Mucosa of gallbladder (tissue), 1 donor: ENCODE measurements at regions not wholly inside any gene's neighbourhood (a gene's known extent, or its start where the extent isn't known, plus 50 kb on each side); places are given as distances from the start of the nearest gene placed in this dataset.

Source experiments
- DNase-seq: peaks from one replicate; pipeline ENCODE4 v3.0.0-alpha.2; 2020; ENCODE audit warnings: low spot score
- donor health status: DM: no; HTN: no; CAD: no.

DNA sequence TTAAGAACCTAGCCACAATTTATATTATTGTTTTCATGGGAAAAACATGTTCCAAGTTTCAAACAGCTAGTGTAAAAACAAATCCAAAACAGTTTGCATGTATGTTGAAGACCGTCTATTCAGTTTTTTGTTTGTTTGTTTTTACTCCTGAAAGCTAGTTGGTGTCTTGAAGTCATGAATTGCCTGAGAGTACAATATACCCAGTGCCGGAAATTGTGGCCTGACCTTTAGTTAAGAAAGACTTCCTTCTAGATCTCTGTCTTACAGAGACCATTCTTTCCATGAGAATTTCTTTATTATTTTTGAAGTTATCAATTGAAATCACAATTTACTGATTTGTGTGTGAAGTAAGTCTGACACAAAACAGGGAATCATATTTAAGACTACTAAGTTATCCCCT lies 474.8 kb downstream of the KCNJ2 start:
- no peak for DNase-seq

DNA sequence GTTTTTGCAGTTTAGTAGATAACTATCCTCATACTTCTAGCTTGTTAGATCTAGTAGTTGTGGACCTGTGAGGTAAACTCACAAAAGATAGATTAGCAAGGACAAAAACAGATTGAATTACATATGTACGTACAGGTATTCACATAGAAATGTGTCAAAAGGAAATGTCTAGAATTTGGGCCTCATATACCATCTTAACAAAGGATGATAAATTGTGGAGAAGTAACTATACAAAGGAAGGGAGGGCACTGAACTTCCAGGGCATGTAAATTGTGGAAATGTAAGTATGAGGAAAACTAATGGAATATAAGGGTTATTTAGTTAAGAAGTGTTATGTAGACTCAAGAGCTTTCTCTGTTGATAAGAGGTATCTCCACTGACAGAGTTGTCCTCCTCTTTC lies 477.3 kb downstream of the KCNJ2 start:
- DNase-seq, result no peak

DNA sequence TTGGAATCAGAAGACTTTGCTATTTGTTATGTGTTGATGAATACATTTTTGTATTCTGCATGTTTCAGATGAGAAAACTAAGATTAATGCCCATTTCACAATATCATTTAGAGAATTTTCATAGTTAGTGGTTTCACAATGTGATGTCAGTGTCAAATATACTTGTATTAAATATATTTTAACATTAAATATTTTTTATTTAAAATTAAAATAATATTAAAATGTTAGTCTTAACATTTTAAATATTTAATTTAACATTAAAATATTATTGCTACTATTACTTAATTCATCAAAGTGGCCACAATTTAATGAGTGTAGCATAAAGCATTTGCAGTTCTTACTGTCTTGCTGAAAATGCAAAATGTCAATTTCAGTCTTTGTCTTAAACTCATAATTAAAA lies 478.8 kb downstream of the KCNJ2 start:
- no peak for DNase-seq

DNA sequence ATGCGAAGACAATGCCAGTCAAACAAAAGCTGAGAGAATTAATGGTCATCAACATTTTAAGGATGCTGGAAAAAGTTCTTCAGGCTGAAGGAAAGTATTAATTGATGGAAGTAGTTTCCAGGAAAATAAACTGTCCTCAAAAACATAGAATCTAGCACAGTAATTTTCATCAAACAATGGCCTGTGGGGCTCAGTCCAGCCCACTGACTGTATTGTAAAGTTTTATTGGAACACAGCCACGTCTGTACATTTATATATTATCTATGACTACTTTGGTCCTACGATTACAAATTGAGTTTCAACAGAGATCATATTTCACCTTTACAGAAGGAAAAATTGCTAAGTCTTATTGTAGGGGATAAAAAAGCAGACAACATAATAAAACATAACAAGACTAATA lies 484.5 kb downstream of the KCNJ2 start:
- DNase-seq, result no peak

DNA sequence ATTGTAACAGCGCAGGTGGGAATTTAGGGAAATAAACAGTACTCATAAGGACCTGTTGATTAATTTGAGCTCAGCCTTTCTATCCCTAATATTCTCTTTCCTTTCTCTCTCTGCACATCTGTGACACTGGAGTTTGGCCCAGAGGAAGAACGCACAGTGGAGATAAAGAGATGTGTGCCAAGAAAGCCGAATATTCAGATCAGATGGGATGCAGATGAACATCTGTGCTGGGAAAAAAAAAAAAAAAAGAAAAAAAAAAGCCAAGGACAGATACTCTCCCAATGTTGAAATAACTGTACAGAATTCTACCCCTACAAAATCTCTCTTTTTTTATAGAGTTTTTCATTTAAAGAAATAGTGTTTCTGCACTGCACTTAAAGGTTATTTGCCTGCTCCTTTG lies 485.4 kb downstream of the KCNJ2 start:
- DNase-seq, result no peak

DNA sequence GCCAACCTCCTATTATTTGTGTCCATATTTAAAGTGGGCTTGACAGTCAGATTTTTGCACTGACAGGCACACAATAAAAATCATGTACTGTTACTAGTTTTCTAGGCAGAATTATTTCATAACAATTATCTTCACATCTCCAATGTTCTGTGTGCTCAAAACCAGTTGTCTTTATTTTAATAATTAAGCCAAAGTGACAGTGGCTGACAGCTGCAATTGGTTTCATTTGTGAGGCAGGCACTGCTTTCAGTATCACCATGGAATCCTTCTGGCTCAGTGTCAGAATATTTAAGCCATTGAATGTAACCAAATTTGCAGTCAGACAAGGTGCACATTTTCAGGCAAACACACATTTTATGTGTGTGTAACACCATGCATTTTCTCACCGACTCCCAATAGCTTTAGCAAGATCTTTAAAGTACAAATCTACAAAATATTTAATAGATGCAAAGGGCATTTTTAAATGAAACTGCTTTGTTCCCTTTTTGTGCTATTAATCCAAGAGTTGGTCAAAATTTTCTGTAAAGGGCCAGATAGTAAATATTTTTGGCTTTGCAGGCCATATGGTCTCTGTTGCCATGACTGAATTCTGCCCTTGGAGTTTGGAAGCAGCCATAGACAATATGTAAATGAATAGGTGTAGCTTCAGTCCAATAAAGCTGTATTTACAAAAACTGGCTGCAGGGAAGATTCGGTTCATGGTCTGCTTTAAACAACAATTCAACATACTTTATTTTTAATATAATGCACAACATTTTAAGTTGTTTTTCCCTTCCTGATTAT lies 486.0 kb downstream of the KCNJ2 start:
- no peak for DNase-seq

DNA sequence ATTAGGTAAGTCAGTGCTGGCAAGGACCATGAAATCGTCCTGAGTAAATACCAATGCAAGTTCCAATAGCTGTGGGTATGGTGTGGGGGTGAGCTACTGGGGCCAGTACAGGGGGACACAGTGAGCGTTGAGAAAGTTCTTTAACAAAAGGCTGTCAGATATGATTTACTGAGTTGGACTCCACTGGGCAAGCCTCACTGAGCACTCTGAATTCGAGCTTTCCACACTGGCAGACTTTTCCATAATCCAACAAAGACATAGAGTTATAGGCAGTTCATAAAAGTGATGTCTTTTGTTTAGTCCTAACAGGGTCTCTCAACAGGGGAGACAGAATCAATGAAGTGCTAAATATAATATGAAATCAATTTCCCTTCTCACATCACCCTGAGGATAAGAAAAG lies 489.0 kb downstream of the KCNJ2 start:
- DNase-seq, result no peak

DNA sequence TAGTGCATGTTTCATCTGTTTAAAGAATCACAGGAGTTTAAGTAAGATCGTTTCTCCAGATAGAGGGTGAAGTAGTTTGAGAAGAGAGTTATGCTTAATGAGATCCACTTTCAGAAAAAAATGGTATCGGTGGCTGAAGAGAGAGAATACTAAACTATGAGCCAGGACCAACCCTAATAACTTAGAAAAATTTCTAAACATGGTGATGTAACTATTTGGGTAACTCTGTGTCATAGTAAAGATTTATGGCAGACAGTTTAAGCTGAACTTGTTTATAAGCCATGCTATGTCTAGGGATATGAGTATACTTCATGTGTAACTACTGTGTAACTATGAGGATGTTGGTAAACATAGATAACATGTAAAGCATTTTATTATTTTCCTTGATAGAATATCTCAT lies 489.5 kb downstream of the KCNJ2 start:
- no peak for DNase-seq

DNA sequence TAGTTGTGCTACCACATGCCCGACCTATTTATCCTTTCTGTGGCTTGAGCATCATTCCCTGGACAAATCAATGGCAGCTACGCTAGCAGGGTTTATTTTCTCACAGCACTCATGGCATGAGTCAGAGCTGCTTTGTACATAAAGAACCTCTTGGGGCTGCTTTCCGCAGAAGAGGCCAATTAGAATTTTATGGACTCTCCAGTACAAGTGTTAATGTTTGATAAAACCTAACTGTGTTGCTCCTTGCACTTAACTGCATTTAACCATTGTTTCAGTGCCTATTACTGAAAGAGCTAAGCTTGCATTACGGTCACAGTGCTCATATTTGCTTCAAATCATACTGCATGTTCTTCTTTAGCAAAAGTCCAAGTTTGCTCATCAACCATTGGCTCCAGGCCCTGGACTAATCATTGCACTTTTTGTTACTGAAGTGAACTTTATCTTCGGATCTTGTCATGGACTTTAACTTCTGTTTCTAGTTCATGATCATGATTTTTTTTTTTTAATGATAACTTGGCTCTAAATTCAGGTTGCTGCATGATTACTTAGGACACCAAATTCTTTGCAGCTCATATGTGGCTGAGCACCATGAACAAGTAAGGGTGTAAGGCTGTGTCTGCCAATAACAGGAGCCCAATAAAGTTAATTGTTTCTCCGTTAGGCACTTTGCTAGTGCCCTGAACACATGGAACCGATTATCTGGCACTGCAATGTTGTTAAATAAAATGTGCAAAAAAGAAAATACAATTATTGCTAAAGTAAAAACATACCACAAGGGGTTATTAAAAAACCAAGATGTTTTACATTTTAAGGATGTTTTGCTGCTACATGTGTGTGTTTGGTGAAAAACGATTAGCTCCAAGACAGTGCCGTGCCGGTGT lies 492.2 kb downstream of the KCNJ2 start:
- peak; percentile 62 for DNase-seq

DNA sequence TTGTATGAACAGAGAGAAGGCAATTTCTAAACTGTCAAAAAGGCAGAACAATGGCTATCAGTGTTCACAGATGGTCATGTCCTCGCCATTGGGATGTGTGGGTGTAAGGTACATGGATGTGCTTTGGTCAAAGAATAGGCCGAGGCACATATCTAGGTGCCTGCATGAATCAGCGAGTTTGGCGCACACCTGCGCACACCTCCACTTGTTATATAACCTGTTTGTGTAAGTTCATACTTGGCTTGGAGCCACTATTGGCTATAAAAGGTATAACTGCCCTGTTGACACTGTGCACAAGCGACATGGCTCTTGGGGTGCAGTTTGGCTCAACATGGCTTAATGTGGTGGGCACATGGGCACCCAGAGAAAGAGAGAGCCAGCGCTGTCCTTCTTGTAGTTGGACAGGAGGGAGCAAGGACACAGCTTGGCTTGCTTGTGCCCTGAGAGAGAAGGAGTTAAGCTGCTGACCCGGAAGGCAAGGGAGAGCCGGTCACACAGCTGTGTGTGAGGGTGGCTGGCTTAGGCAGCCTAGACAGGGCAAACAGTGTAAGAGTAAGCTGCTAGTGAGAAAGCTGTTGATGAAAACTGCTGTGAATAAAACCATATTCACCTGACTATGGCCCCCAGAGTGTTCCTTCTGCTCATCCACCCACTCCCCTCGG lies 499.1 kb downstream of the KCNJ2 start:
- no peak for DNase-seq

DNA sequence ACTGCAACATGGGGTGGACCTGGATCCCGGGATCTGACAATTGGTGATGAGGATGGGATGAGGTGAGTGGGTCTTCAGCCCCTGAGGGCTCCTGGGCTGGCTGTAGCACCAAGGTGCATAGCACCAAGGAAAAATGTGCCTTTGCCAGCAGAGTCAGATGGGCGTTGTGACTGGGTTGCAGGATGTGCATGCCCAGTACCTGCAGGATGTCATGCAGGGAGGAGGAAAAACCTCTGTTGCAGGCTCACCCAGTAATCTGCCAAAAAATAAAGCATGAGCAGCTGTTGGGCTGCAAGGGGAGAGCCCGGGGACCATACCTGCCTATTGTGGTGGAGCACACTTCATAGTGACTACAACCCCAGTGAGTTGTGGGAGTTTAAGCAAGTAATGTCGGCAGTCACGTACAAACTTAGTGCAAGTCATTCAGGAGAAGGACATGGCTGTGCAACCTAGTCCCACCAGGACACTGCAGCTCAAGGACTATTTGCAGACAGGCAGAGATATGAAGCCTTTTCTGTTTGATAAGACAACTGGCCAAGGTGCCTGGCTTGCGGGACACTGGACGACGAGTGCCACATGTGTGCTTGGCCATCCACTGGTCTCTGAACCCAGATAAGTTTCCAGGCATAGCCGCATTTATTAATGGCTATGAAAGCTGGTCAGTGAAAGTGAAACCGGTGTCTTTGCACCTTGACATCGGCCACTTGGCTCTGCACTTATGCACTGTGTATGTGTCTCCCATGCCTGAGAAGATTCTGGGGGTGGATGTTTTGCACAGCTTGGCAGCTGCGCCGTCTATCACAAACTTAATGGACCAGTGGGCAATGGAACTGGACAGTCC lies 499.8 kb downstream of the KCNJ2 start:
- DNase-seq, result no peak

DNA sequence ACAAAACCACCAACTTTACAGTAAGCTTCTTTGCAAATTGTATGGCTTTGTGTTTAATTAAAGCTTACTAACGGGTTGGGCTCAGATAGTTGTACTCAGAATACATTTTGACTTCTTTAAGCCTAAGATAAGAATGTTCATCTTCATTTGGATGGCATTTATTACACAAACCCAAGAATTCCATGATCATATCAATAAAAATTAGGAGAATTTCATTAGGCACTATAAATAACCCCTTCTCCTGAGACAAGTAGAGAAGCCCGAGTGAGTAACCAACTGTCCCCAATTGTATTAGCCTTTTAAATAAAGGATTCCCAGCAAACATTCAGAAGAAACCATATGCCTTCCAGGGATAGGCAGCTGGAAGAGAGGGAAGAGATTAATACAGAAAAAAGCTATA lies 504.7 kb downstream of the KCNJ2 start:
- DNase-seq, result no peak

DNA sequence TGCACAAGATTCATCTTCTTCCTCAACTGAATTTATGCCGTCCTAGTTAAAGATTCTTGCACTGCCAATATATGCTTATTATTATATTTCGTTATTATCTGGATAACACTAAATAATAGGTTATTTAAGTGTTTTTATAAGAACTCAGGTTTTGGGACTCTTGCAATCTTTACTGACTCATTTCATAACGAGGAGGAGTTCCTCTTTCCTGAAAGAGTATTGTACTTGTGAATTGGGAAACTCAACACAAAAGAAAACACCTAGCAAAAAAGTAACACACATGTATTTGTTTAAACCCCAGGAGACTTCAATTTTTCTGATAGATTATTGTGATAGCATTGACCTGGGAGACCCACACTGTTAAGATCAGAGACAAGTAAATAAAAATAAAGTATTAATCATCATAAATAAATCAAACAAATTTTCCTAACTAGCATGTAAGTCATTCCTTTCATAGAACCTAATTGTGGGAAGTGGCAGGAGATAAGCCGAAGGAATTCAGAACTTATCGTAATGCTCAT lies 505.8 kb downstream of the KCNJ2 start:
- no peak for DNase-seq

DNA sequence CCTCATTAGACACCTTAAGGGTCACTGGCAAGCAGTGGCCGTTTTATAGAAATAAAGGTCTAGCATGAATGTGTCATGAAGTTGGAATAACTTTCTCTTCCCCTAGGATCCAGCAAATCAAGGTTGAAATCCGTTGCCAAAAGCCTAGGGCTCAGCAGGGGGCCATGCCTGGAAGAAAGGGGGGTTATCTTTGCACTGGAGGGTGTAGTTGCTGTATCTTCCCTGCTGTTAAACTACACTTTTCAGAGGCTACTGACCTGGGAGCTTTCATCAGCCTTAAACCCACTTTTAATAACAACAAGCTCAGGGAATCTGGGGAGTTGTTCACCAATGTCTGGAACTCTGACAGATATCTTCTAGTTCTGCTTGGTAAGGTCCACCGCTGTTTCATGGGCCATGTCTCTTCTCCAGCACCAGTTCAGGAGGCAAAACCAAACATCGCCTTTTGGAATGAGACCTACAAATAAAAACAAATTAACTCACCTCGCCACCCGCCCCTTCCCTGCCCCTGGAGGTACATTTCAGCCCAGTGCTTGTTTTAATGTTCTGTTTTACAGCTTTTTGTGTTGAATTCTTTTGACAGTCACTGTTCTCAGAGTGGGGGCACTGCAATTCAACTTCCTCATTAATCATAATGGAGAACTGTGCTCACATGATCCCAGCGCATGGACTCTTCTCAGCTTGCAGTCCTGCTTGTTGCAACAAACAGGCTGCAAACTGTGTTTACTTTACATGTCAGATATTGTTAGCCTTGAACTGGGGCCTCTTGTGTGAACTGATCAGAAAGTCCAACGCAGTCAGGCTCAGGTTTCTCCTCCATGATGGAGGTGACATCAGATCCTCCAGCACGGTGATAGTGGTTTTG lies 508.7 kb downstream of the KCNJ2 start:
- DNase-seq, result no peak

DNA sequence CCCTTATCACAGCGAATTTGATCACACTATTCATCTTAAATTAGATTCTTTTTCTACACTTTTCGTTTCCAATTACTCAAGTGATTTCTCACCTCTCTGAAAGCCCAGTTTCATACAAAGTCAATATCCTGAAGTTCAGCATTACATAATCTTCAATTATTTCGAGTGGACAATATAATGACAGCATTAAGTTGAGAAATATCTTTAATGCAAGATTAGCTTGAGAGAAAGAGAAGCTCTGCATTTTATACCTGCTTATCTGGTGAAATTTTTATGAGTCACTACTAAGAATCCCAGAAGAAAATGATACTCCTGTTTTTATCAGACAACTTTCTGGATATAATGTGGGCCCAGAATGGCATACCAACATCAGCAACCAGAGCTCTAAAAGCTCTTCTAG lies 509.6 kb downstream of the KCNJ2 start:
- DNase-seq, result no peak

DNA sequence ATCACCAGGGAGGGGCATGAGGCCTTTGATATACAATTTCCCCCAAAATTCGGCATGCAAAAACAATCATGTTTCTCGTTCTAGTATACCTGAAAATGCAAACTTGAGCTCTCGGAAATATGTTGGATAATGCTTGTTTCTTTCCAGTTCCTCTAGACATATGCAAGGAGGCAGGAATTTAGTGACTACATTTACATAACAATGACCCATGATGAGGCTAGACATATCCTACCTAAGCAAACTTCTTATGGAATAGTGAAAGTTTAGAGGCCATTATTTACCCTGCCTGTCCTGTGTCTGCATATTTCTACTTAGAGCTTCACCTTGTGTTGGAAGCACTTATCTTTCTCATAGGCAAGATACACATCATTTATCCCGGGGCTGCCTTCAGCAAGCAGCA lies 514.6 kb downstream of the KCNJ2 start:
- DNase-seq, result no peak

DNA sequence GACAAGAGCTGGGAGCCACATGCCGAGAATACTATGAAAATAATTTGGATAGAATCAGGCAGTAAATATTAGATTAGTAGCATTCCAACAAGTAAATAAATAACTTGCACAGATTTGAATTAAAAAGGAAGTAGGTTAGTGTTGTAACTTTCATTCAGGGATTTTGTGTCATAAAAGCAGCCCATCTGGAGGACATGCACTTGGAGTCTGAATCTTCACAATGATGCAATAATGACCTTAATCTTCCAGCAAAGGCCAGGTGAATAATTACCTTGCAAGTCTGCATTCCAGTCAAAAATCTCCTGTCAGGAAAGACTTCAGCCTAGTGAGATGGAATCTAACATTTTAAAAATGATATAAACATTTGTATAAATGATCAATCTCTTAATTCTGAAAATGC lies 518.1 kb downstream of the KCNJ2 start:
- DNase-seq, result no peak

DNA sequence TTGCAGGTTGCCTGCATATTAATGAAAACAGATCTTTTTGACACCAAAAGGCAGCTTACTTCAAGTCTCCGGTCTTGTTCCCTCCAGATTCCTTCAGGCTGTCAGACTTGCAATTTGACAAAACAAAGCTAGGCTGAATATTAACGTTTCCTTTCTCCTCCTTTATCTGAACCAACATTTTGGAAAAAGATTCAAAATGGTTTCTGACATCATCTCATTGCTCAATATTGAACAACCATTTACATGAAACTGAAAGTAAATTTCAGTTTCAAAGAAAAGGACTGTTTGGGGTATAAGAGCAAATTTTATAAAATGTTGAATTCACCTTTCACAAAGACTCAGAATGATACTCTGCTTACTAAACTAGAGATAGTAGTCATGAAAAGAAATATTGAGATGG lies 521.8 kb downstream of the KCNJ2 start:
- no peak for DNase-seq

DNA sequence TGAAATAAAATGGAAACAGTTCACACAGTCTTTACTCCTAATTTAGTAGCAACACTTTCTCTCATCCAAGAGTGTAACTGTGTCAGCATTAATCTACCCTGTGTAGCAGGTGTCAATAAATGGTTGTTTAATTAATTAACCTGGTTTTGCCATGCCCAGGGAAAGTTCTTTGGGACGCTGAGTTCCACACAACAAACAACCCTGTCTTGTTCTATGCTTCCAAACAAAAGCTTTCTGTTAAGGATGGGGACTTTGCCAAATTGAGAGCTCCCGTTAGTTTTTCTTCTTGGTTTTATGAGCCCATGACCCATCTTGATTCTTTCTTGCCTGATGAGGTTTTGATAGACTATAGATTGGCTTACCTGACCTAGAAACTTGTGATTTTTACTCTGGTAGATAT lies 530.1 kb downstream of the KCNJ2 start:
- DNase-seq, result no peak

DNA sequence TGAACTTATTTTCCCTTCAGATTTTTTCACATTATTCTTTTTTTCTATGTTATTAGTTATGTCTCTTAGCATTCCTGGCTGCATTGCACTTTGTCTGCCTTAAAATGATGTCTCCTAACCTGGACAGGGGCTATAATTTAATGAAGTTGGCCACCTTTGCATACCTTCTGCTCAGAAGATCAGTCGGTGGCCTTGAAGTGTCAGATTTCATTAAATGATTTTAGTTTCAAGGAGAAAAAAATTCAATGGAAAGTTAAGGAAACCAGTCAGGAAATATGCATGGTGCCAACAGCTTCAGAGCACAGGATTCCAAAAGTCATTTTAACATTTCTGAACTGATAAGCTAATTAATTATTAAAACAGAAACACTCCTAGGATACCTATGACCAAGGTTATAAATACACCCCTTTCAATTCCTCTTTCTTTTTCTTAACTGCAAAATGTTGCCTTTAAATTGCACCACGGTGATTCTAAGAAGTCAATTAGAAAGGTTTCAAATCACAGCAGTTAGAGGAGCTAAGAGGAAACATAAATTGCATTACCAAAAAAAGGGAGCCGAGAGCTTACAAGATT lies 533.4 kb downstream of the KCNJ2 start:
- no peak for DNase-seq
